Colonic mucosa (tissue), 4 donors: ENCODE measurements at regions not wholly inside any gene's neighbourhood (a gene's known extent, or its start where the extent isn't known, plus 50 kb on each side); places are given as distances from the start of the nearest gene placed in this dataset.

ENCODE experiments used
- DNase-seq: peaks from one replicate; pipeline ENCODE4 v3.0.0-alpha.2; 2020
- H3K27ac ChIP-seq: fragments of 200-600 bp; one replicate; pipeline ENCODE4 v1.8.0; 2021
- H3K27me3 ChIP-seq: fragments of 200-600 bp; one replicate; pipeline ENCODE4 v1.8.0; 2021
- H3K36me3 ChIP-seq: fragments of 200-600 bp; one replicate; pipeline ENCODE4 v1.8.0; 2021
- H3K4me1 ChIP-seq: fragments of 200-600 bp; one replicate; pipeline ENCODE4 v1.8.0; 2021; ENCODE audit warnings: mild to moderate bottlenecking
- H3K4me3 ChIP-seq: fragments of 200-600 bp; one replicate; pipeline ENCODE4 v1.8.0; 2021
- H3K9ac ChIP-seq, 2 donors: one replicate each; pipeline ENCODE4 v1.7.0; 2013; ENCODE audit warnings: control low read depth in 2 of 2, low read depth in 2 of 2, low read length in 2 of 2
- H3K9me3 ChIP-seq: fragments of 200-600 bp; one replicate; pipeline ENCODE4 v1.8.0; 2021
- CTCF ChIP-seq: fragments of 200-600 bp; IDR thresholded peaks from one replicate; pipeline ENCODE4 v1.8.0; 2022; ENCODE audit warnings: antibody characterized with exemption, mild to moderate bottlenecking
- intact Hi-C: fragments of 100-400 bp; cut with DNase I; formaldehyde crosslinking; loops from one replicate; pipeline ENCODE4 v1.14.1; 2022
- donor health status: healthy.
- donor health status: DM: no; HTN: no; CAD: no.
- donor health status: DM: no; HTN: no; CAD: no.

- DNase-seq = no peak
- no peak overlapping the region for H3K4me3 ChIP-seq
- intact Hi-C loops = no loop called here
- H3K9me3 ChIP-seq = no peaks in the 10 kb centered on the region
- H3K9ac ChIP-seq = no peak overlapping the region
- TF ChIP-seq CTCF = no peak
- H3K36me3 ChIP-seq = no peaks in the 10 kb centered on the region
- H3K27me3 ChIP-seq = no peaks in the 10 kb centered on the region
- no peaks in the 10 kb centered on the region for H3K4me1 ChIP-seq
- no peak overlapping the region for H3K27ac ChIP-seq
Measured at GRCh38 chr15:29352402-29352801, 82.8 kb upstream of the NSMCE3 start.

GRCh38 chr15:29349196-29349595 is 79.6 kb upstream of the NSMCE3 start:
- intact Hi-C loops = no loop called here
- Histone ChIP-seq H3K36me3 (no peaks in the 10 kb centered on the region), H3K27me3 (no peaks in the 10 kb centered on the region), H3K4me3 (no peak overlapping the region), H3K9me3 (no peaks in the 10 kb centered on the region), H3K4me1 (no peaks in the 10 kb centered on the region), H3K9ac (no peak overlapping the region), H3K27ac (no peak overlapping the region)
- DNase-seq = no peak
- no peak for TF ChIP-seq CTCF

- intact Hi-C loops = no loop called here
- H3K27ac ChIP-seq = no peak overlapping the region
- TF ChIP-seq CTCF = no peak
Measured at GRCh38 chr15:29348336-29348914, 78.8 kb upstream of the NSMCE3 start.

GRCh38 chr15:29346998-29347397 is 77.4 kb upstream of the NSMCE3 start:
- no peak for TF ChIP-seq CTCF
- no peak for DNase-seq
- no peaks in the 10 kb centered on the region for H3K4me1 ChIP-seq
- H3K9ac ChIP-seq = no peak overlapping the region
- H3K4me3 ChIP-seq = no peak overlapping the region
- intact Hi-C loops = no loop called here
- no peaks in the 10 kb centered on the region for H3K9me3 ChIP-seq
- no peaks in the 10 kb centered on the region for H3K27me3 ChIP-seq
- H3K36me3 ChIP-seq = no peaks in the 10 kb centered on the region
- H3K27ac ChIP-seq = no peak overlapping the region

More at GRCh38 chr15:29348336-29348914, 78.8 kb upstream of the NSMCE3 start:
- DNase-seq = no peak
- H3K36me3 ChIP-seq = no peaks in the 10 kb centered on the region
- no peaks in the 10 kb centered on the region for H3K9me3 ChIP-seq
- no peak overlapping the region for H3K9ac ChIP-seq
- H3K4me3 ChIP-seq = no peak overlapping the region
- H3K27me3 ChIP-seq = no peaks in the 10 kb centered on the region
- no peaks in the 10 kb centered on the region for H3K4me1 ChIP-seq

- Histone ChIP-seq H3K27me3 (no peaks in the 10 kb centered on the region), H3K9ac (no peak overlapping the region), H3K27ac (no peak overlapping the region), H3K9me3 (no peaks in the 10 kb centered on the region), H3K4me1 (no peaks in the 10 kb centered on the region), H3K36me3 (no peaks in the 10 kb centered on the region), H3K4me3 (no peak overlapping the region)
- intact Hi-C loops = no loop called here
- no peak for DNase-seq
- no peak for TF ChIP-seq CTCF
Measured at GRCh38 chr15:29345549-29346525, 76.2 kb upstream of the NSMCE3 start.
